Panc1 (cell line): ENCODE measurements at regions not wholly inside any gene's neighbourhood (a gene's known extent, or its start where the extent isn't known, plus 50 kb on each side); places are given as distances from the start of the nearest gene placed in this dataset.

Experiments used
- CTCF ChIP-seq: fragments of 450-650 bp; IDR thresholded peaks from 2 replicates; pipeline ENCODE4 v1.5.1; 2017; ENCODE audit warnings: mild to moderate bottlenecking
- POLR2AphosphoS5 ChIP-seq: IDR thresholded peaks from 2 replicates; pipeline ENCODE4 v1.6.1; 2012; ENCODE audit warnings: mild to moderate bottlenecking, low read depth, low read length, moderate library complexity
- SIN3A ChIP-seq: IDR thresholded peaks from 2 replicates; pipeline ENCODE4 v1.6.1; 2012; ENCODE audit warnings: low read depth, mild to moderate bottlenecking, low read length, moderate library complexity, borderline replicate concordance; ENCODE audit not compliant: insufficient read depth

- no peak for TF ChIP-seq CTCF
- TF ChIP-seq POLR2AphosphoS5 = no peak
- no peak for TF ChIP-seq SIN3A
Observed at GRCh38 chr2:240338274-240338673, 97.2 kb upstream of the GPC1 start.
